HepG2 (cell line): ENCODE measurements at regions not wholly inside any gene's neighbourhood (a gene's known extent, or its start where the extent isn't known, plus 50 kb on each side); places are given as distances from the start of the nearest gene placed in this dataset.

Experiments
- ATF5 ChIP-seq: sonication (generic); formaldehyde crosslinking; IDR thresholded peaks from 2 replicates; pipeline ENCODE4 v1.4.0; 2020; ENCODE audit warnings: mild to moderate bottlenecking, low read depth, missing genetic modification reagents
- CC2D1A ChIP-seq: sonication (generic); formaldehyde crosslinking; IDR thresholded peaks from 2 replicates; pipeline ENCODE4 v1.8.1; 2023; ENCODE audit warnings: mild to moderate bottlenecking, missing genetic modification reagents
- ETV6 ChIP-seq: sonication (generic); formaldehyde crosslinking; conservative IDR thresholded peaks from 2 replicates; pipeline ENCODE4 v1.4.0; 2020; ENCODE audit warnings: missing genetic modification reagents
- GATA4 ChIP-seq: sonication (generic); IDR thresholded peaks from 2 replicates; pipeline ENCODE4 v1.6.1; 2016; ENCODE audit warnings: antibody characterized with exemption, low read depth, borderline replicate concordance
- GLI4 ChIP-seq: sonication (generic); formaldehyde crosslinking; IDR thresholded peaks from 2 replicates; pipeline ENCODE4 v1.5.1; 2020; ENCODE audit warnings: missing genetic modification reagents, mild to moderate bottlenecking, moderate library complexity, borderline replicate concordance
- HDAC2 ChIP-seq: sonication (generic); formaldehyde crosslinking; IDR thresholded peaks from 2 replicates; pipeline ENCODE4 v1.4.0; 2020; ENCODE audit warnings: missing genetic modification reagents
- HMGA1 ChIP-seq: sonication (generic); formaldehyde crosslinking; conservative IDR thresholded peaks from 2 replicates; pipeline ENCODE4 v1.4.0; 2020; ENCODE audit warnings: missing genetic modification reagents
- NCOA2 ChIP-seq: sonication (generic); formaldehyde crosslinking; IDR thresholded peaks from 2 replicates; pipeline ENCODE4 v1.8.0; 2022; ENCODE audit warnings: inconsistent platforms
- NPAS2 ChIP-seq: sonication (generic); formaldehyde crosslinking; IDR thresholded peaks from 2 replicates; pipeline ENCODE4 v1.8.0; 2022; ENCODE audit warnings: mild to moderate bottlenecking, missing genetic modification reagents, borderline replicate concordance
- ONECUT2 ChIP-seq: sonication (generic); formaldehyde crosslinking; IDR thresholded peaks from 2 replicates; pipeline ENCODE4 v1.4.0; 2020; ENCODE audit warnings: missing genetic modification reagents
- RARG ChIP-seq: sonication (generic); formaldehyde crosslinking; IDR thresholded peaks from 2 replicates; pipeline ENCODE4 v1.4.0; 2020; ENCODE audit warnings: low read depth, mild to moderate bottlenecking, missing genetic modification reagents
- RELA ChIP-seq: sonication (generic); formaldehyde crosslinking; IDR thresholded peaks from 2 replicates; pipeline ENCODE4 v1.4.0; 2020; ENCODE audit warnings: missing genetic modification reagents
- SAP130 ChIP-seq: IDR thresholded peaks from 2 replicates; pipeline ENCODE4 v1.6.1; 2016; ENCODE audit warnings: low read depth
- SMYD3 ChIP-seq: sonication (generic); formaldehyde crosslinking; IDR thresholded peaks from 2 replicates; pipeline ENCODE4 v1.8.1; 2023; ENCODE audit warnings: mild to moderate bottlenecking, missing genetic modification reagents
- SOX13 ChIP-seq, 3 experiments: fragments of 450-650 bp in 1 of 3; sonication (generic) in 1 of 3; formaldehyde crosslinking in 1 of 3; IDR thresholded peaks in 2 of 3; conservative IDR thresholded peaks in 1 of 3; 2 replicates each; pipeline versions ENCODE4 v1.5.0 to v1.6.1; 2016 to 2020; ENCODE audit warnings: antibody characterized with exemption in 1 of 3, mild to moderate bottlenecking in 1 of 3, missing compliant biosample characterization in 1 of 3, missing genetic modification reagents in 1 of 3, moderate library complexity in 1 of 3
- SRSF1 ChIP-seq: fragments of 200-400 bp; formaldehyde crosslinking; optimal IDR thresholded peaks from 2 replicates; pipeline ENCODE3; 2017; ENCODE audit warnings: mild to moderate bottlenecking, low read depth, low read length, moderate library complexity
- STAT5B ChIP-seq: sonication (generic); formaldehyde crosslinking; IDR thresholded peaks from 2 replicates; pipeline ENCODE4 v1.4.0; 2020; ENCODE audit warnings: missing genetic modification reagents
- TRIM24 ChIP-seq: sonication (generic); formaldehyde crosslinking; IDR thresholded peaks from 2 replicates; pipeline ENCODE4 v1.8.0; 2022; ENCODE audit warnings: mild to moderate bottlenecking, missing genetic modification reagents
- ZKSCAN8 ChIP-seq: IDR thresholded peaks from 2 replicates; pipeline ENCODE4 v1.6.1; 2016; ENCODE audit warnings: borderline replicate concordance, missing genetic modification reagents, missing compliant biosample characterization
- ZNF24 ChIP-seq: fragments of 450-650 bp; IDR thresholded peaks from 2 replicates; pipeline ENCODE4 v1.6.1; 2017; ENCODE audit warnings: antibody characterized with exemption, mild to moderate bottlenecking
- ZNF460 ChIP-seq: sonication (generic); formaldehyde crosslinking; IDR thresholded peaks from 2 replicates; pipeline ENCODE4 v1.5.1; 2020; ENCODE audit warnings: missing genetic modification reagents, mild to moderate bottlenecking, borderline replicate concordance
- ZNF484 ChIP-seq: sonication (generic); formaldehyde crosslinking; IDR thresholded peaks from 2 replicates; pipeline ENCODE4 v1.5.1; 2020; ENCODE audit warnings: mild to moderate bottlenecking, low read depth, missing genetic modification reagents, borderline replicate concordance
- ZNF567 ChIP-seq: sonication (generic); formaldehyde crosslinking; IDR thresholded peaks from 2 replicates; pipeline ENCODE4 v1.8.1; 2023; ENCODE audit warnings: mild to moderate bottlenecking, missing genetic modification reagents, borderline replicate concordance
- ZNF672 ChIP-seq: sonication (generic); formaldehyde crosslinking; IDR thresholded peaks from 2 replicates; pipeline ENCODE4 v1.8.1; 2022; ENCODE audit warnings: missing genetic modification reagents
- ZNF883 ChIP-seq: sonication (generic); formaldehyde crosslinking; IDR thresholded peaks from 2 replicates; pipeline ENCODE4 v1.5.1; 2020; ENCODE audit warnings: mild to moderate bottlenecking, missing genetic modification reagents; ENCODE audit errors: not compliant biosample characterization
- TF ChIP-seq, protein P1 (sequence below): sonication (generic); formaldehyde crosslinking; IDR thresholded peaks from 2 replicates; pipeline ENCODE4 v1.4.0; 2020; ENCODE audit warnings: mild to moderate bottlenecking, low read depth, missing genetic modification reagents

GRCh38 chr5:139742173-139742903, 53.3 kb upstream of the PSD2 start (continued):
- TF ChIP-seq SRSF1 (no peak), RELA (CRISPR knock-in tag) (no peak), ZNF883 (no peak), NCOA2 (CRISPR knock-in tag) (peak; percentile 8), ZNF460 (CRISPR knock-in tag) (no peak), NPAS2 (CRISPR knock-in tag) (no peak), HDAC2 (peak; percentile 50), ZNF567 (CRISPR knock-in tag) (no peak), TRIM24 (CRISPR knock-in tag) (no peak), RARG (CRISPR knock-in tag) (no peak), ZKSCAN8 (CRISPR knock-in tag) (no peak), ATF5 (CRISPR knock-in tag) (no peak), SMYD3 (CRISPR knock-in tag) (no peak), GATA4 (no peak), GLI4 (no peak), ZNF484 (CRISPR knock-in tag) (no peak), ONECUT2 (no peak), ETV6 (no peak), STAT5B (CRISPR knock-in tag) (no peak), CC2D1A (CRISPR knock-in tag) (0 out of 2 replicates have a peak, but pooled peaks have one; percentile 39), SAP130 (CRISPR knock-in tag) (peak; percentile 85), HMGA1 (CRISPR knock-in tag) (no peak), SOX13 (IDR thresholded peaks at IDR 0.05) (no peak), SOX13 (CRISPR knock-in tag; conservative IDR thresholded peaks at IDR 0.05 in 1 of 2, IDR thresholded peaks at IDR 0.05 in 1 of 2) (no peak), ZNF672 (CRISPR knock-in tag) (no peak), ZNF24 (no peak)
- TF ChIP-seq, protein P1, sequence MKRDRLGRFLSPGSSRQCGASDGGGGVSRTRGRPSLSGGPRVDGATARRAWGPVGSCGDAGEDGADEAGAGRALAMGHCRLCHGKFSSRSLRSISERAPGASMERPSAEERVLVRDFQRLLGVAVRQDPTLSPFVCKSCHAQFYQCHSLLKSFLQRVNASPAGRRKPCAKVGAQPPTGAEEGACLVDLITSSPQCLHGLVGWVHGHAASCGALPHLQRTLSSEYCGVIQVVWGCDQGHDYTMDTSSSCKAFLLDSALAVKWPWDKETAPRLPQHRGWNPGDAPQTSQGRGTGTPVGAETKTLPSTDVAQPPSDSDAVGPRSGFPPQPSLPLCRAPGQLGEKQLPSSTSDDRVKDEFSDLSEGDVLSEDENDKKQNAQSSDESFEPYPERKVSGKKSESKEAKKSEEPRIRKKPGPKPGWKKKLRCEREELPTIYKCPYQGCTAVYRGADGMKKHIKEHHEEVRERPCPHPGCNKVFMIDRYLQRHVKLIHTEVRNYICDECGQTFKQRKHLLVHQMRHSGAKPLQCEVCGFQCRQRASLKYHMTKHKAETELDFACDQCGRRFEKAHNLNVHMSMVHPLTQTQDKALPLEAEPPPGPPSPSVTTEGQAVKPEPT, result peak; percentile 44; the same call in 1 of the 2 replicates
